ENCODE measurements at regions not wholly inside any gene's neighbourhood (a gene's known extent, or its start where the extent isn't known, plus 50 kb on each side); places are given as distances from the start of the nearest gene placed in this dataset.

DNA sequence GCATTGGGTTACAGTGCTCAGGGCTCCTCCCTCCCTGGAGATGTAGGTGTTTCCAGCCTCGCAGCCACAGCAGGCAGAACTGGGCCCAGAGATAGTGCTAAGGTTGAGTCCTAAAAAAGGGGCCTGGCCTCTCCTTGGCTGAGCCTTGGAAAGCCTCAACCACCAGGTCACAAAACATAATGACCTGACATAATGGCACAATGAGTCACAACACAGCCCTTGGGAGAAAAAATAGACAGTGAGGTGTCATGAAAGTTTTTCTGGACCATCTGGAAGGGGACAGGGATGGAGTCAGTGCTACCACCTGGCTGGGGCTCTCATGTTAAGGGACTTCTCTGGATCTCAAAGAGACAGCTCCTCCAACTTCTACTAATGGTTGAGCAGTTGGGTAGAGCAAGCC, 92.4 kb upstream of the LCLAT1 start:
- no peak for TF ChIP-seq POLR2A (IDR thresholded peaks at IDR 0.05; ENCODE audit: low read depth, low read length)
- TF ChIP-seq TAF1 (IDR thresholded peaks at IDR 0.05; ENCODE audit: borderline replicate concordance, low read depth, low read length), result no peak
- no peak for TF ChIP-seq POLR2AphosphoS5 (IDR thresholded peaks at IDR 0.05; ENCODE audit: low read depth, low read length)

All from GM12892 (cell line).